ENCODE measurements at regions not wholly inside any gene's neighbourhood (a gene's known extent, or its start where the extent isn't known, plus 50 kb on each side); places are given as distances from the start of the nearest gene placed in this dataset.
"Not testable (repeated sequence)": the region's sequence is repeated elsewhere in the genome, so short reads cannot be mapped to it uniquely, and the experiment has no call there.

DNA sequence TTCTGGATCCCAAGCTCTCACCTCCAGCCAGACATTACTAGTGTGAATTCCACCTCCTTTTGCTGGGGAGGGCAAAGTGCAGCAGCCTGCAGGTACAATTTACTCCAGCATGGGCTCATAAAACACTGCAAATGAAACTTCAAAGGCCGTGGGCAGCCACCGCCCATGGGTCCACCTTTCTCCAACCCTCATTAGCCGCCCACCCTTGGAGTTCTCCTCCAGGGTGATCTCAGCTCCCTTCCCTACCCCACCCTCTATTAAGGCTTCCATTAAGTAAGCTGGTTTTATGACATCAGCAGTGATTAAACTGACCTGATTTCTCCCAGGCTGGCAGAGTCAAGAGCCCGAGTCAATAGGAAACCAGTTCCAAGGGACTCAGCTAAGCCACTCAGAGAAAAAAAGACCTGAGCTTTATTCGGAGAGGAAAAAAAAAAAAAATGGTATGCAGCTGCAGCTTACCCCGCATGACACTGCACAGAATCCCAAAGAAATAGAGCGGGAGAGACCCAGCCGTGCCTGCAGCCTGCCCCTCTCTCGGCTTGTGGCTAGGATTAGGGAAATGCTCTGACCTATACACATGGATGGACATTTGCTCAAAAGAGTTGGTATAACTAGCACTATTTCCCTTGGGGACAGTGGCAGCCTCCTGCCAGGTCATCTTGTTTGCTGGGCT lies 319.6 kb downstream of the PTTG2 start:
- DNase-seq: no peak

DNA sequence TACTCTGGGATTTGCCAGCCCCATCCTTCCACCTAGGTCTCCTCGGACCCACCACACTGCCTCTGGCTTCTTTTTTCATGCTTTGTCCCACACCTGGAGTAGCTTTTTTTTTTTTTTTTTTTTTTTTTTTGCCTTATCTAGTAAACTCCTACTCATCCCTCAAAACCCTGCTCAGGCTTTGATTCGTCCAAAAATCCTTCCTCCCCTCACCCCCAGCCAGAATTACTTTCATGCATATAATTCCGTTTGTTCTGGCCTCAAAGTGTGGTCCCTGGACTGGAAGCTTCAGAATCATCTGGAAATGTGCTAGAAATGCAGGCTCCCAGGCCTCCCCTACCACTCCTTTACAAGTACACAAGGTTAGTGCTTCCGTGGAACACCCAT lies 320.1 kb downstream of the PTTG2 start:
- DNase-seq: no peak

DNA sequence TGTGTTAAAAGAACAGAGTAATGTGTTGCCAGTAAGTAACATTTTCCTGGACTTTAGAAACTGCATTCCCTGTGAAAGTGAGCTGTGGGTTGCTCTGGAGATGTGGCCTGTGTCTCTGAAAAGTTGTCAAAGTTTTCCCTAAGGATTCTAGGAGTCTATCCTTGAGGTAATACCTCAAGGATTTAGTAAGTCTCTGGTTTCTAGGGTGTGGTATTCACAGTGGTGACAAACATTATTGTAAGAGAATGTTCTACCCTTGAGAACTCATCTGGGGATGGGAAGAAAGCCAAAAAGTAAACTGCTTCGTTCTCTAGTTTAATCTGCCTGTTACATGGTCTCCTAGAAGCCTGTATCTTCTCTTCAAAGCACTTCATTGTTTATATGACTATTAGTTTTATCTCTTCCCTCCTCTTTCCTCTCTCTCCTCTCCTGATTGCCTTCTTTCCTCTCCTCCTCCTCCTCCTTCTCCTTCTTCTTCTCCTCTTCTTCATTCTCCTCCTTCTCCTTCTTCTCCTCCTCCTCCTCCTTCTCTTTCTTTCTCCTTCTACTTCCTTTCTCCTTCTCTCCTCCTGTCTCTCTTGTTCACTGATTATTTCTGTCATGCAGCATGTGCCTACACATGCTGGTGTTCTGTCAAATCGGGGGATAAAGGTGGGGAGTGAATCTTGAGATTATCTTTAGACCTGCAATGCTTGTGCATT lies 321.3 kb downstream of the PTTG2 start:
- DNase-seq: no peak

DNA sequence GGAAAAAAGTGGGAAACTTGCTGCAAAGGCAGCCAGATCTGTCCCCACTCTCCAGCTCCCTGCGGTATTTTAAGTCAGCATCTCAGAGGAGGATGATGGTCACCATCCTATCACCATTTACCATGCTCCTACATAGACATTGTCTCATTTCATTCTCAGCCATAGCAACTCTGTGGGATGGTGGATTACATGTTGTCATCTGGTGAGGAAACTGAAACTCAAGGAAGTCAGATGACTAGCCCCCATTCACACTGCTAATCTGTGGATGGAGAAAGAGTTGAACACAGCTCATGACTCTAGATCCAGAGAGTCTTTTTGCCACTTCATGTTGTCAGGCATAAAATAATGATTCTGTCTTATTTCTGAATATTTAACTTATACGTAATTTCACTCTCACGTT lies 323.5 kb downstream of the PTTG2 start:
- no peak for DNase-seq

DNA sequence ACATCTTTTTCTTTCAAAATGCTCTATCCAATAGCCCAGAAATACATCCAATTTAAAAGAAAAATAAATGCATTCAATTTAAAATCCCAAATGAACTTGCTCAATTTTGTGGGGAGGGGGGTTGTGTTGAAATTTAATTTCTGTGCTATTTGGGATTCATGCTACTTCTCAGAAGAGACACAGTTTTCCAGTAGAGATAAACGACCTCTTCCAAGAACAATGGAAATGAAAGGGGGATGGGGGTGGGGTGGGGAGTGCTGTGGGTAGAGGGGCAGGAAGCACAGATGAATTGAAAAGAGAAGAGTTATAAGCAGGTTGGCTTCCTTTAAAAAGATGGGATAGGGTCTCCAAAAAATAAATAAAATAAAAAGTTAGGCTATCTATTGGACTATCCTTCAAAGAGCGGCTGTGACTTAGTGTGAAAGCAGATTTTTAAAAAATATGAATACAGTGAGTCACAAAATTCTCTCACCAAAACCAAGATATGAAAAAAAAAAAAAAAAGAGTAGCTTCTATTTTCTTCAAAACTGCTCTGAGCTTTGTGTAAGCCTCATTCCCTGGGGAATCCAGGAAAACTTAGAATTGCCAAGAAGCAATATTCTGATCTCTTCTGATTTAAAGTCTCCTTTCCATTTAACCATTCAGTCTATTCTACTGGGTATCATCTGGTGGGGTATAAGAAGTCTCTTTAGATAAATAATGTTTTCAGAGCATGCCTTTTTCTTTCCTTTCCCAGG lies 324.3 kb downstream of the PTTG2 start:
- DNase-seq: no peak

DNA sequence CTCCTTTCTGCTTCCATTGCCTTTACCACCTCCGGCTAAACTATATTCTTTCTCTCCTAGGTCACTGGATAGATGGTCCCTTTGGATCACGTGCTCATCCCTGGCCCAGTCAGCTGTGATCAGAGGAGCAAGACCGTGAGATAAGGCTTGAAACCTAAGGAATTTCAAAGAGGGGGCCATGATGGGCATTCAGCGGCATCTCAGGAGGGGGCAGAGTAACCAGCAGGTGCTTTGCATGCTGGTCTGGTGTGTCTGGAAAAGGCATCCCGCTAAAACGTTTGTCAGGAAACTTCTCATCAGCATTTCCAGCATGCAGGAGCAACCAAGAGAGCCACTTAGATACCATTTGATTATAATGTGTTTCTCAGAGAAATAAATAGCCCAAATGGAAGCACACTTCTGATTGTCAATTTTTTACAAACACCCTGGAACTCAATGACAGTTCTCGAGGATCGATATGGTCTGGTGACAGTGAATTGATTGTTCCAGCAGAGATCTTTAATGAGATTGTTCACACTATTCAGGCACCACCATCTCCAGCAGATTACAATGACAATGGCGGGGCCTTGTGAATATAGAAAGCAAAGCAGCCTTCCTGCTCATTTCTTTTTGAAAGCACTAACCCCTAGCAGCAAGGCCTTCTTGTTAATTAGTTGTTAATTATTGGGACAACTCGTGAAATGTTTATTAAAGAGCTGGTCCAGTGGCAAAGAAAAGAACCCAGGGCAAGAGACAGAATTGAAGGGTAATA lies 327.1 kb downstream of the PTTG2 start:
- no peak for DNase-seq

DNA sequence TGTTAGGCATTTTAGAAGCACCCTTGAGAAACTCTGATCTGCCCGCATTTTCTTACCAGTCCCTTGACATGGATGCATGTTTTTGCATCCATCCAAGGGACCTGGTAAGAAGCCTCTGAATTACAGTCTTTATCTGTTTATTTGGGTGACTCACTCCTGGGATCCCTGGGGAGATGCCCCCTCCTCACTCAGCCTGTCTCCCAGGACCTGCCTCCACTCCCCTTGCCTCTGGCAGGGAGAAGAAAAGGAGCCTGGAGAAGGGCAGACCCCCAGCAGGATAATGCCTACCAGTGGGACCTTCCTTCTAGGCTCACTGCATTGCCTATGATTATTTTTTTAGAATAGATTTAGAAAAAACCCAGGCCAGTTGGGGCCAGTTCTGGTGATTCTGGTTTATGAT lies 329.4 kb downstream of the PTTG2 start:
- no peak for DNase-seq

- DNase-seq: peak; percentile 87
Measured at GRCh38 chr4:38290366-38290765, 330.2 kb downstream of the PTTG2 start.

- no peak for DNase-seq
Measured at GRCh38 chr4:38290914-38291313, 330.7 kb downstream of the PTTG2 start.

DNA sequence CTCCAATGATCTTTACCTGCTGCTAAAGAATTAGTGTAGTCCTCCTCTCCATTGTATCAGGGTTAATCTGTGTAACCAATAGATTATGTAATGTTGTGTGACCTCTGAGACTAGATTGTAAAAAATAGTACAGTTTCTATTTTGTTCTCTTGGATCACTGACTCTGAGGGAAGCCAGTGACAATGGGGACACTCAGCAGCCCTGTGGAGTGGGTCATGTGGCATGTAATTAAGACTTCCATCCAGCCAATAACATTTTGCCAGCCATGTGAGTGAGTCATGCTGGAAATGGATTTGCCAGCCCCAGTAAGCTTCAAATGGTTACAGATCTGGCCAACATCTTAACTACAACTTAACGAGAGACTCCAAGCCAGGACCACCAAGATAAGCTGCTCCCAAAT lies 332.3 kb downstream of the PTTG2 start:
- DNase-seq: no peak

- no peak for DNase-seq
Measured at GRCh38 chr4:38294238-38294637, 334.0 kb downstream of the PTTG2 start.

DNA sequence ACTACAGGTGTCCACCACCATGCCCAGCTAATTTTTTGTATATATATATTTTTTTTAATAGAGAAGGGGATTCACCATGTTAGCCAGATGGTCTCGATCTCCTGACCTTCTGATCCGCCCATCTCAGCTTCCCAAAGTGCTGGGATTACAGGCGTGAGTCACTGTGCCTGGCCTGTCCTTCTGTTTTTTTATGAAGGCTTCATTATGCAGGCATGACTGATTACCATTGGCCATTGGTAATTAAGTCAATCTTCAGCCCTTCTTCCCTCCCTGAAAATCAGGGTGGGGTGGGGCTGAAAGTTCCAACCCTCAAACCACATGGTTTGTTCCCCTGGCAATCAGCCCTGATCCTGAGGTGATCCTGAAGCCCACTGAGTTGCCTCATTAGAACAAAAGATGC lies 336.9 kb downstream of the PTTG2 start:
- DNase-seq: no peak

GRCh38 chr4:38298868-38299713 lies 338.9 kb downstream of the PTTG2 start:
- no peak for DNase-seq

DNA sequence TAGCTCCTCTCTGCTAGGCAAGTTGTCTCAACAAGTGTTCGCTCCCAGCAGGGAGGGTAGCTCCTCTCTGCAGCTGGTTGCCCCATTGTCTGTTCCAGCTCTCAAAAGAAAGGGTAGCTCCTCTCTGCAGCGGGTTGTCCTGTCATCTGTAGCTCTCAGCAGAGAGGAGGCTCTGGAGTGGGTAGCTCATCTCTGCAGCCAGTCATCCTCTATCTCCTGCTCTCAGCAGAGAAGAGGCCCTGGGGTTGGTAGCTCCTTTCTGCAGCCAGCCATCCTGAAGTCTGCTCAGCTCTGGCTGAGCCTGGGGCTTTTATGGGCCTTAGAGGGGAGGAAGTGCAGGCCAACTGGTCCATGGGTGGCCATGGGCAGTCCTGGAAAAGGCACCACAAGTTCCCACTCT lies 342.7 kb downstream of the PTTG2 start:
- no peak for DNase-seq

- DNase-seq: not testable (repeated sequence)
Measured at GRCh38 chr4:38304460-38304859, 344.3 kb downstream of the PTTG2 start.

GRCh38 chr4:38306482-38307071 lies 346.4 kb downstream of the PTTG2 start:
- DNase-seq: no peak

DNA sequence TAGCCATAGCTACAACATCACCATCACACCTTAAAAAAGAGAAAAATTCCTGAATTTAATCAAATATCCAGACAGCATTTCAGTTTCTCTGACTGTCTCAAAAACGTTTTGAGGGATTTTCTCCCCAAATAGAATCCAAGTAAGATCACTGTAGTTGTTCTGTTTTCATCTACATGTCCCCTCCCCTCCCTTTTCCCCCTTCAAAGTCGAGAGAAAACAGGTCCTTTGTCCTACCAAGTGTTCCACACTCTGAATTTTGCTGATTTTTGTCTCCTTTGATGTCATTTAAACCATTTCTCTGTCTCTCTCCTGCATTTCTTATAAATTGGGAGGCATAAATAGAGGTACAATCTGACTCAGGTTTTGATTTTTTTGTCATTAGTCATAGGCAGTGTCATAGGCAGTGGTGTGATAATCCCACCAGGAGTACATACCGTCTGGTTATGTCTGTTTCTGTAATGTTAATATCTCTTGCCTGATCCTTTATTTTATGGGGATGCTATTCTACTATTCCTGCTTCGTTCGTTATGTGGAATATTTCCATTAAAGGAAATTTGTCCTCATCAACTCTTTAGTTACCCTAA lies 348.6 kb downstream of the PTTG2 start:
- no peak for DNase-seq

DNA sequence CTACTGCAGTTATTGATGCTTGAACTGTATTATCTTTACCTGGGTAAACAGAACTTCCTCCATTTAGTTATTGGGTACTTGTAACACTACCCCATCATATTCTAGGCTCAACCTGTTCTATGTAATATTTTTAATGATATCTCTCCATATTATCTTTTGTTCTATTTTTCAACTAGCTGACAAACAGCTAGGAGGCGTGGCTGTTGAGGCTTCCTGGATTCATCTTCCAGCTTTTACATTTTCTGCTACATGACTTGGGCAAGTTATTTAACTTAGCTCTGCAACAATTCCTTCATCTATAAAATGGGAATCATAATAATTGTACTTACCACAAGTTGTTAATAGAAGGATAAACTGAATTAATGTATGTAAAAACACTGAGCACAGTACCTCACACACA lies 349.3 kb downstream of the PTTG2 start:
- DNase-seq: no peak

- DNase-seq: no peak
Measured at GRCh38 chr4:38310446-38311043, 350.3 kb downstream of the PTTG2 start.

DNA sequence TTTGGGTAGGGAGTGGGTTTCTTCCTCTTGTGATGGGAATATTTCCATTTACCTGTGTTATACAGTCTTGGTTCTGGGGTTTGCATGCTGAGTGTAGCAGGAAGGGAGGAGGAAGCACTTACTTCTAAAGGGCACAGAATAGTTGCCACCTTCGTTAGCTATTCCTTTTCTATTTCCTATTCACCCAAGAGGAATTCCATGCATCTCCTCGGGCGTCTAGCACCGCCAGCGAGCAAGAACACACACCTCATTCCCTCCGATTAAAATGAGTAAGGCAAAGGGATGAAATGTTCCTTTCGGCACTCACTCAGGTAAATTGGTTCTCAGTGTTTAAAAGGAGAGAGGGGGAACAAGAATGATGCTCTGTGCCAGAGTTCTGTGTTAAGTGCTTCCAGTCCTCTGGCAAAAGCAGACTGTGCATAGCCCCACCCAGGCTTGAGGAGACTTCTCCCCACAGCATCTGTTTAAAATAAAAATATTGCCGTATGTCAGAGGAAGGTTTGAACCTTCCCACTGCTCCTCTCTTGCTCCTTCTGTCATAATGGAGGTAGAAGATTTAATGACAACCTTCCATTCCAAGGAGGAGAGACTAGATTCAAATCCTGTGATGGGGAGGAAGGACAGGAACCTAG lies 351.4 kb downstream of the PTTG2 start:
- DNase-seq: no peak

DNA sequence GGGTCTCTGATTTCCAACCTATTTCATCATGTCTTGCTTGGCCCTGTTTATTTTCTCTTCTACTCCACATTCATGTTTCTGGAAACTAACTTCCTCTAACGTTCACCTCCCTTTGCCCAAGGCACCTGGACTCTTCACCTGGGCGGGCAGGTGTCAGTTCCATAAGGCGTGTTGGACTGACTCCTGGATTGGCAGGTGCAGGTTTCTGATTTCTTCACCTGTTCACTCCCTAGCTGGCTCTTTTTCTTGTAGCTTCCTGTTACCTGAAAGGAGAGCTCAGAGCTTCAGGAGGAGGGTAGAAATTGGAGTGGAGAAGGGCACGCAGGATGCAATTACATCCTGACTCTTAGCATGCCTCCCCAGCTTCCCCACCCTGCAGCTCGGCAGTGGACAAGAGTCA lies 350.8 kb upstream of the KLF3 start:
- DNase-seq: no peak
